ENCODE measurements at regions not wholly inside any gene's neighbourhood (a gene's known extent, or its start where the extent isn't known, plus 50 kb on each side); places are given as distances from the start of the nearest gene placed in this dataset.

DNA sequence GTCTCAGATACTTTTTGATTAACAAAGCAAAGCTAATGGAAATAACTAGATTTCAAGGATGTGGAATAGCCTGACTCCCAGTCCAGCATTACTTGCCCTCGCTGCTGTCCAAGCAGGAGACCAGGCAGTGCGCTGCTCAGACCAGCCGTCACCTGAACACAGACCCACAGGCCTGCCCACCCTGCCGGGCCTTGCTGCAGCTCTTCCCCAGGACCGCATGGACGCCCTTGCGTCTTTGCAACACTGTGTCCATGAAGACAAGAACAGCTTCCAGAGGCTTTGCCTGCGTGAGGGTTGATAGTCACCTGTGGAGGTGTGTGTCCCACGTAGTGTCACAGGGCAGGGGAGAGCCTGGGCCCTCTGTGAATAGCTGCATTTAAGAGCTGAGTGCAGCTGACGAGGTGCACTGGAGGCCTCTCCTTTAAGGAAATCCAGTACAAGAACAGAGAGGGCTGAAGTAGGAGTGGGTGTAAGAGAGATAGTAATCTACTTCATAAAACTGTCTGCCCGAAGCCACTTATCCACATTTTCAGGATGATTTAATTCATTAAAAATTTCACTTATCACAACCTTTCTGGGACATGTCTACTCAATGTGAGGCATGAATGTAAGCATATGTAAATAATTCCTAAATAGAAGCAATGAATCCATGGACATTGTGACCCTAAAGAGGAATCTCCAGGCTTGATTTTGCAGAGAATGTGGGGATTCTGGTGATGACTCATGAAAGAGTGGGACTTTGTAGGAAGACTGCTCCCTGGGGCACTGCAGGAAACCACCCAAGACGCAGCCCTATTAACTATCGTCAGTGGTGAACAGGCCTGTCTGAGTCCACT lies 176.2 kb upstream of the RAB4A start:
- TF ChIP-seq CTCF (conservative IDR thresholded peaks at IDR 0.05; ENCODE audit: low read depth in 2 of 2) (no peak), ZNF331 (CRISPR knock-in tag; IDR thresholded peaks at IDR 0.05; ENCODE audit: low read depth) (no peak), REST (IDR thresholded peaks at IDR 0.05; ENCODE audit: unreplicated experiment) (no peak), EZH2 (IDR thresholded peaks at IDR 0.05; ENCODE audit: low read depth, unreplicated experiment) (no peak), JUNB (IDR thresholded peaks at IDR 0.05; ENCODE audit: unreplicated experiment) (no peak), POLR2AphosphoS5 (IDR thresholded peaks at IDR 0.05; ENCODE audit: low read depth) (no peak), EZH2phosphoT487 (IDR thresholded peaks at IDR 0.05; ENCODE audit: unreplicated experiment) (no peak), CREB1 (CRISPR knock-in tag; IDR thresholded peaks at IDR 0.05; ENCODE audit: low read depth) (no peak), ZNF114 (CRISPR knock-in tag; IDR thresholded peaks at IDR 0.05) (no peak), STAT1 (IDR thresholded peaks at IDR 0.05; ENCODE audit: unreplicated experiment) (no peak), NANOG (IDR thresholded peaks at IDR 0.05; ENCODE audit: borderline replicate concordance) (no peak)
- TF ChIP-seq, protein P1, sequence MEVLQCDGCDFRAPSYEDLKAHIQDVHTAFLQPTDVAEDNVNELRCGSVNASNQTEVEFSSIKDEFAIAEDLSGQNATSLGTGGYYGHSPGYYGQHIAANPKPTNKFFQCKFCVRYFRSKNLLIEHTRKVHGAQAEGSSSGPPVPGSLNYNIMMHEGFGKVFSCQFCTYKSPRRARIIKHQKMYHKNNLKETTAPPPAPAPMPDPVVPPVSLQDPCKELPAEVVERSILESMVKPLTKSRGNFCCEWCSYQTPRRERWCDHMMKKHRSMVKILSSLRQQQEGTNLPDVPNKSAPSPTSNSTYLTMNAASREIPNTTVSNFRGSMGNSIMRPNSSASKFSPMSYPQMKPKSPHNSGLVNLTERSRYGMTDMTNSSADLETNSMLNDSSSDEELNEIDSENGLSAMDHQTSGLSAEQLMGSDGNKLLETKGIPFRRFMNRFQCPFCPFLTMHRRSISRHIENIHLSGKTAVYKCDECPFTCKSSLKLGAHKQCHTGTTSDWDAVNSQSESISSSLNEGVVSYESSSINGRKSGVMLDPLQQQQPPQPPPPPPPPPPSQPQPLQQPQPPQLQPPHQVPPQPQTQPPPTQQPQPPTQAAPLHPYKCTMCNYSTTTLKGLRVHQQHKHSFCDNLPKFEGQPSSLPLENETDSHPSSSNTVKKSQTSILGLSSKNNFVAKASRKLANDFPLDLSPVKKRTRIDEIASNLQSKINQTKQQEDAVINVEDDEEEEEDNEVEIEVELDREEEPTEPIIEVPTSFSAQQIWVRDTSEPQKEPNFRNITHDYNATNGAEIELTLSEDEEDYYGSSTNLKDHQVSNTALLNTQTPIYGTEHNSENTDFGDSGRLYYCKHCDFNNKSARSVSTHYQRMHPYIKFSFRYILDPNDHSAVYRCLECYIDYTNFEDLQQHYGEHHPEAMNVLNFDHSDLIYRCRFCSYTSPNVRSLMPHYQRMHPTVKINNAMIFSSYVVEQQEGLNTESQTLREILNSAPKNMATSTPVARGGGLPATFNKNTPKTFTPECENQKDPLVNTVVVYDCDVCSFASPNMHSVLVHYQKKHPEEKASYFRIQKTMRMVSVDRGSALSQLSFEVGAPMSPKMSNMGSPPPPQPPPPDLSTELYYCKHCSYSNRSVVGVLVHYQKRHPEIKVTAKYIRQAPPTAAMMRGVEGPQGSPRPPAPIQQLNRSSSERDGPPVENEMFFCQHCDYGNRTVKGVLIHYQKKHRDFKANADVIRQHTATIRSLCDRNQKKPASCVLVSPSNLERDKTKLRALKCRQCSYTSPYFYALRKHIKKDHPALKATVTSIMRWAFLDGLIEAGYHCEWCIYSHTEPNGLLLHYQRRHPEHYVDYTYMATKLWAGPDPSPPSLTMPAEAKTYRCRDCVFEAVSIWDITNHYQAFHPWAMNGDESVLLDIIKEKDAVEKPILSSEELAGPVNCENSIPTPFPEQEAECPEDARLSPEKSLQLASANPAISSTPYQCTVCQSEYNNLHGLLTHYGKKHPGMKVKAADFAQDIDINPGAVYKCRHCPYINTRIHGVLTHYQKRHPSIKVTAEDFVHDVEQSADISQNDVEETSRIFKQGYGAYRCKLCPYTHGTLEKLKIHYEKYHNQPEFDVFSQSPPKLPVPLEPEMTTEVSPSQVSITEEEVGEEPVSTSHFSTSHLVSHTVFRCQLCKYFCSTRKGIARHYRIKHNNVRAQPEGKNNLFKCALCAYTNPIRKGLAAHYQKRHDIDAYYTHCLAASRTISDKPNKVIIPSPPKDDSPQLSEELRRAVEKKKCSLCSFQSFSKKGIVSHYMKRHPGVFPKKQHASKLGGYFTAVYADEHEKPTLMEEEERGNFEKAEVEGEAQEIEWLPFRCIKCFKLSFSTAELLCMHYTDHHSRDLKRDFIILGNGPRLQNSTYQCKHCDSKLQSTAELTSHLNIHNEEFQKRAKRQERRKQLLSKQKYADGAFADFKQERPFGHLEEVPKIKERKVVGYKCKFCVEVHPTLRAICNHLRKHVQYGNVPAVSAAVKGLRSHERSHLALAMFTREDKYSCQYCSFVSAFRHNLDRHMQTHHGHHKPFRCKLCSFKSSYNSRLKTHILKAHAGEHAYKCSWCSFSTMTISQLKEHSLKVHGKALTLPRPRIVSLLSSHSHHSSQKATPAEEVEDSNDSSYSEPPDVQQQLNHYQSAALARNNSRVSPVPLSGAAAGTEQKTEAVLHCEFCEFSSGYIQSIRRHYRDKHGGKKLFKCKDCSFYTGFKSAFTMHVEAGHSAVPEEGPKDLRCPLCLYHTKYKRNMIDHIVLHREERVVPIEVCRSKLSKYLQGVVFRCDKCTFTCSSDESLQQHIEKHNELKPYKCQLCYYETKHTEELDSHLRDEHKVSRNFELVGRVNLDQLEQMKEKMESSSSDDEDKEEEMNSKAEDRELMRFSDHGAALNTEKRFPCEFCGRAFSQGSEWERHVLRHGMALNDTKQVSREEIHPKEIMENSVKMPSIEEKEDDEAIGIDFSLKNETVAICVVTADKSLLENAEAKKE (CRISPR knock-in tag; IDR thresholded peaks at IDR 0.05), result no peak

Measured in GM23338 (cell line).